ENCODE measurements at regions not wholly inside any gene's neighbourhood (a gene's known extent, or its start where the extent isn't known, plus 50 kb on each side); places are given as distances from the start of the nearest gene placed in this dataset.

DNA sequence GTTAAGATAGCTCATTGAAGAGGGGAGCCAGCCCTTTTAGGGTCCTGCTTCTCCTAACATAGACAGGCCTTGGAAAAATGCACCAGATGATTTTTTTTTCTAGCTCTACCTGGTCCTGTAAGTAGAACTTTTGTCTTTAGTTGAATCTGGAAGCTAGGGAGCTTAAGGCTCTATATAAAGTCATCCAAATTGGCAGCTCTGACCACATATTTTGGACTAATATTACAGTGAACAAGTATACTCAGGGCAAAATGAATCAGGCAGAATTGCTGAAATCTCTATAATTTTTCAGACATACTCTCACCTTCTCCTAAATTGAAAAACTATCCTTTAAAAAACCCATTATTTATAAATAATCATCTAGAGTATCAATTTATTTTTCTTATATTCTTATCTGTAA lies 375.6 kb downstream of the OSTF1 start:
- no peaks in the 10 kb centered on the region for H4K20me1 ChIP-seq (ENCODE audit: insufficient read depth, low read length, poor library complexity, severe bottlenecking)
- no peak overlapping the region for H3K4me3 ChIP-seq (ENCODE audit: low read length, poor library complexity, severe bottlenecking)
- no peak for TF ChIP-seq EZH2phosphoT487 (IDR thresholded peaks at IDR 0.05; ENCODE audit: borderline replicate concordance)
- TF ChIP-seq, protein P1, sequence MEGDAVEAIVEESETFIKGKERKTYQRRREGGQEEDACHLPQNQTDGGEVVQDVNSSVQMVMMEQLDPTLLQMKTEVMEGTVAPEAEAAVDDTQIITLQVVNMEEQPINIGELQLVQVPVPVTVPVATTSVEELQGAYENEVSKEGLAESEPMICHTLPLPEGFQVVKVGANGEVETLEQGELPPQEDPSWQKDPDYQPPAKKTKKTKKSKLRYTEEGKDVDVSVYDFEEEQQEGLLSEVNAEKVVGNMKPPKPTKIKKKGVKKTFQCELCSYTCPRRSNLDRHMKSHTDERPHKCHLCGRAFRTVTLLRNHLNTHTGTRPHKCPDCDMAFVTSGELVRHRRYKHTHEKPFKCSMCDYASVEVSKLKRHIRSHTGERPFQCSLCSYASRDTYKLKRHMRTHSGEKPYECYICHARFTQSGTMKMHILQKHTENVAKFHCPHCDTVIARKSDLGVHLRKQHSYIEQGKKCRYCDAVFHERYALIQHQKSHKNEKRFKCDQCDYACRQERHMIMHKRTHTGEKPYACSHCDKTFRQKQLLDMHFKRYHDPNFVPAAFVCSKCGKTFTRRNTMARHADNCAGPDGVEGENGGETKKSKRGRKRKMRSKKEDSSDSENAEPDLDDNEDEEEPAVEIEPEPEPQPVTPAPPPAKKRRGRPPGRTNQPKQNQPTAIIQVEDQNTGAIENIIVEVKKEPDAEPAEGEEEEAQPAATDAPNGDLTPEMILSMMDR (conservative IDR thresholded peaks at IDR 0.05; ENCODE audit: low read length) = no peak

DNA sequence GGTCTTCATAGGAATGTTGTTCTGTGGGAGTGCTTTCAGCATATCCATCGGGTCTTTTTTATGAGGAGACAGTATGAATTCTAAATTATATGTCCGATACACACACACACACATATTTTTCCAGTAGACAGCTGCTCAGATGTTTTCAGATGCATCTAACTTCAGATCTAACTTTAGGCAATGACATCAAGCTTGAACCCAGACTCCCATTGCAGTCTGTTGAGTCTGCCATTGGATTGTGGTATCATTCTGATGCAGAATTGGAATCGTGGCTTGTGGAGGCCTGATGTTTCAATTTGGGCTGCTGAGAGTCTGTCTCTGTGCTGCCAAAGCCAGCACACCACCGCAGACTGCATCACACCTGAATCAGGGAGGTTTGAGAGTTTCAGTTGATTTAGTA lies 376.4 kb downstream of the OSTF1 start:
- no peak overlapping the region for H3K4me3 ChIP-seq (ENCODE audit: low read length, poor library complexity, severe bottlenecking)
- no peaks in the 10 kb centered on the region for H3K4me1 ChIP-seq (ENCODE audit: insufficient read depth, low read length, poor library complexity, severe bottlenecking)
- H3K27me3 ChIP-seq (ENCODE audit: insufficient read depth, low read length, poor library complexity, severe bottlenecking) = no peaks in the 10 kb centered on the region
- no peaks in the 10 kb centered on the region for H3K9me3 ChIP-seq (ENCODE audit: insufficient read depth, low read depth, low read length)
- no peak overlapping the region for H2AFZ ChIP-seq (ENCODE audit: low read length)
- no peak overlapping the region for H3K9ac ChIP-seq (ENCODE audit: low read depth, low read length, poor library complexity, severe bottlenecking)
- H4K20me1 ChIP-seq (ENCODE audit: insufficient read depth, low read length, poor library complexity, severe bottlenecking) = no peaks in the 10 kb centered on the region
- no peaks in the 10 kb centered on the region for H3K36me3 ChIP-seq (ENCODE audit: insufficient read depth, low read length)
- no peaks in the 10 kb centered on the region for H3K79me2 ChIP-seq (ENCODE audit: insufficient read depth, low read length)
- TF ChIP-seq EZH2phosphoT487 (IDR thresholded peaks at IDR 0.05; ENCODE audit: borderline replicate concordance) = no peak
- TF ChIP-seq, protein P1 (conservative IDR thresholded peaks at IDR 0.05; ENCODE audit: low read length) = no peak
- no peaks in the 10 kb centered on the region for H3F3A ChIP-seq (ENCODE audit: low read depth)
- H3K9me2 ChIP-seq (replicated peaks; ENCODE audit: low read depth, low read length) = no peaks in the 10 kb centered on the region
- no peak overlapping the region for H3K4me2 ChIP-seq (ENCODE audit: low read depth, low read length, poor library complexity, severe bottlenecking)

More for the DNA sequence above, 375.6 kb downstream of the OSTF1 start:
- Histone ChIP-seq H3K27me3 (ENCODE audit: insufficient read depth, low read length, poor library complexity, severe bottlenecking) (no peaks in the 10 kb centered on the region), H3K9me3 (ENCODE audit: insufficient read depth, low read depth, low read length) (no peaks in the 10 kb centered on the region), H2AFZ (ENCODE audit: low read length) (no peak overlapping the region), H3K9me2 (replicated peaks; ENCODE audit: low read depth, low read length) (no peaks in the 10 kb centered on the region), H3F3A (ENCODE audit: low read depth) (no peaks in the 10 kb centered on the region), H3K4me2 (ENCODE audit: low read depth, low read length, poor library complexity, severe bottlenecking) (no peak overlapping the region), H3K4me1 (ENCODE audit: insufficient read depth, low read length, poor library complexity, severe bottlenecking) (no peaks in the 10 kb centered on the region), H3K79me2 (ENCODE audit: insufficient read depth, low read length) (no peaks in the 10 kb centered on the region), H3K9ac (ENCODE audit: low read depth, low read length, poor library complexity, severe bottlenecking) (no peak overlapping the region), H3K36me3 (ENCODE audit: insufficient read depth, low read length) (no peaks in the 10 kb centered on the region)

GRCh38 chr9:75467142-75467541 lies 378.8 kb downstream of the OSTF1 start:
- no peaks in the 10 kb centered on the region for H3K79me2 ChIP-seq (ENCODE audit: insufficient read depth, low read length)
- no peak overlapping the region for H3K4me2 ChIP-seq (ENCODE audit: low read depth, low read length, poor library complexity, severe bottlenecking)
- no peaks in the 10 kb centered on the region for H3K9me2 ChIP-seq (replicated peaks; ENCODE audit: low read depth, low read length)
- H3F3A ChIP-seq (ENCODE audit: low read depth) = no peaks in the 10 kb centered on the region
- H3K27me3 ChIP-seq (ENCODE audit: insufficient read depth, low read length, poor library complexity, severe bottlenecking) = no peaks in the 10 kb centered on the region
- no peaks in the 10 kb centered on the region for H4K20me1 ChIP-seq (ENCODE audit: insufficient read depth, low read length, poor library complexity, severe bottlenecking)
- H3K36me3 ChIP-seq (ENCODE audit: insufficient read depth, low read length) = no peaks in the 10 kb centered on the region
- TF ChIP-seq, protein P1 (conservative IDR thresholded peaks at IDR 0.05; ENCODE audit: low read length) = no peak
- no peak for TF ChIP-seq EZH2phosphoT487 (IDR thresholded peaks at IDR 0.05; ENCODE audit: borderline replicate concordance)
- no peak overlapping the region for H3K9ac ChIP-seq (ENCODE audit: low read depth, low read length, poor library complexity, severe bottlenecking)
- no peaks in the 10 kb centered on the region for H3K9me3 ChIP-seq (ENCODE audit: insufficient read depth, low read depth, low read length)
- no peaks in the 10 kb centered on the region for H3K4me1 ChIP-seq (ENCODE audit: insufficient read depth, low read length, poor library complexity, severe bottlenecking)
- no peak overlapping the region for H3K4me3 ChIP-seq (ENCODE audit: low read length, poor library complexity, severe bottlenecking)
- no peak overlapping the region for H2AFZ ChIP-seq (ENCODE audit: low read length)

Data from Loucy (cell line).